Progenitor cell of endocrine pancreas (in vitro differentiated cells): ENCODE measurements at regions not wholly inside any gene's neighbourhood (a gene's known extent, or its start where the extent isn't known, plus 50 kb on each side); places are given as distances from the start of the nearest gene placed in this dataset.

Experiments used
- DNase-seq: peaks from one replicate; pipeline ENCODE4 v3.0.0; 2021; ENCODE audit warnings: low spot score; ENCODE audit not compliant: unreplicated experiment
- H3K27ac Mint-ChIP-seq: 2 replicates; pipeline ENCODE4 v1.8.0; 2021; ENCODE audit warnings: mild to moderate bottlenecking, moderate library complexity, mixed read lengths
- H3K27me3 Mint-ChIP-seq: 2 replicates; pipeline ENCODE4 v1.8.0; 2021; ENCODE audit warnings: mixed read lengths
- H3K36me3 Mint-ChIP-seq: 2 replicates; pipeline ENCODE4 v1.8.0; 2022; ENCODE audit warnings: mixed read lengths; ENCODE audit not compliant: insufficient read depth
- H3K4me1 Mint-ChIP-seq: 2 replicates; pipeline ENCODE4 v1.8.0; 2021; ENCODE audit warnings: low read depth, mixed read lengths
- H3K4me3 Mint-ChIP-seq: 2 replicates; pipeline ENCODE4 v1.8.0; 2021; ENCODE audit warnings: low read depth, mild to moderate bottlenecking, moderate library complexity, mixed read lengths
- H3K9me3 Mint-ChIP-seq: 2 replicates; pipeline ENCODE4 v1.8.0; 2021; ENCODE audit warnings: low read depth, mixed read lengths
- CTCF ChIP-seq: fragments of 200-600 bp; sonication (generic); IDR thresholded peaks from one replicate; pipeline ENCODE4 v1.5.0; 2021; ENCODE audit warnings: antibody characterized with exemption, mild to moderate bottlenecking; ENCODE audit not compliant: unreplicated experiment

- no peak for DNase-seq
- Mint-ChIP-seq H3K27ac (no peak overlapping the region), H3K9me3 (no peaks in the 10 kb centered on the region), H3K27me3 (no peaks in the 10 kb centered on the region), H3K4me1 (no peaks in the 10 kb centered on the region), H3K4me3 (no peak overlapping the region), H3K36me3 (no peaks in the 10 kb centered on the region)
- no peak for TF ChIP-seq CTCF
These were observed 432.1 kb upstream of the BRINP1 start for GRCh38 chr9:119801311-119801710.

- Mint-ChIP-seq H3K27ac (no peak overlapping the region), H3K27me3 (peaks cover 3% of the 10 kb centered on the region), H3K36me3 (no peaks in the 10 kb centered on the region), H3K9me3 (no peaks in the 10 kb centered on the region), H3K4me3 (no peak overlapping the region), H3K4me1 (no peaks in the 10 kb centered on the region)
- TF ChIP-seq CTCF: no peak
- DNase-seq: no peak
These were observed 426.2 kb upstream of the BRINP1 start for GRCh38 chr9:119795395-119795794.

GRCh38 chr9:119794836-119795235, 425.6 kb upstream of the BRINP1 start:
- no peak for DNase-seq
- Mint-ChIP-seq H3K9me3 (no peaks in the 10 kb centered on the region), H3K4me3 (no peak overlapping the region), H3K27me3 (peaks cover 3% of the 10 kb centered on the region), H3K36me3 (no peaks in the 10 kb centered on the region), H3K4me1 (no peaks in the 10 kb centered on the region), H3K27ac (no peak overlapping the region)
- no peak for TF ChIP-seq CTCF

GRCh38 chr9:119793218-119793617, 424.0 kb upstream of the BRINP1 start:
- no peak for DNase-seq
- Mint-ChIP-seq H3K4me3 (no peak overlapping the region), H3K36me3 (no peaks in the 10 kb centered on the region), H3K27me3 (peaks cover 3% of the 10 kb centered on the region), H3K27ac (no peak overlapping the region), H3K9me3 (no peaks in the 10 kb centered on the region), H3K4me1 (no peaks in the 10 kb centered on the region)
- no peak for TF ChIP-seq CTCF

GRCh38 chr9:119792242-119792641, 423.0 kb upstream of the BRINP1 start:
- Mint-ChIP-seq H3K27ac (no peak overlapping the region), H3K4me3 (no peak overlapping the region), H3K36me3 (no peaks in the 10 kb centered on the region), H3K4me1 (no peaks in the 10 kb centered on the region), H3K9me3 (no peaks in the 10 kb centered on the region), H3K27me3 (peaks cover 3% of the 10 kb centered on the region)
- DNase-seq: no peak
- TF ChIP-seq CTCF: no peak
